GM23338 (cell line): ENCODE measurements at regions not wholly inside any gene's neighbourhood (a gene's known extent, or its start where the extent isn't known, plus 50 kb on each side); places are given as distances from the start of the nearest gene placed in this dataset.

Source experiments
- ATAC-seq: fragments of 200-7000 bp; cut with Tn5 transposase; 3 replicates; pipeline ENCODE4 v1.9.1; 2020
- DNase-seq: peaks from one replicate; pipeline ENCODE4 v3.0.0-alpha.2; 2015; ENCODE audit warnings: low spot score
- H2AFZ ChIP-seq: fragments of 200-600 bp; sonication (generic); 2 replicates; pipeline ENCODE4 v1.8.0; 2016; ENCODE audit warnings: antibody characterized with exemption, mild to moderate bottlenecking, moderate library complexity
- H3F3A ChIP-seq: fragments of 200-600 bp; sonication (generic); replicated peaks from 2 replicates; pipeline ENCODE4 v1.8.0; 2017; ENCODE audit warnings: antibody characterized with exemption, mixed run types, low read depth
- H3K27ac ChIP-seq: fragments of 200-600 bp; sonication (generic); 2 replicates; pipeline ENCODE4 v1.6.1; 2016; ENCODE audit warnings: low read depth
- H3K27me3 ChIP-seq: fragments of 200-600 bp; sonication (generic); 2 replicates; pipeline ENCODE4 v1.8.0; 2016; ENCODE audit warnings: mild to moderate bottlenecking, mixed run types, moderate library complexity; ENCODE audit not compliant: insufficient read depth
- H3K36me3 ChIP-seq: fragments of 200-600 bp; sonication (generic); 2 replicates; pipeline ENCODE4 v1.8.0; 2016; ENCODE audit warnings: mild to moderate bottlenecking; ENCODE audit not compliant: insufficient read depth
- H3K4me1 ChIP-seq: fragments of 200-600 bp; sonication (generic); 2 replicates; pipeline ENCODE4 v1.8.0; 2016; ENCODE audit warnings: mild to moderate bottlenecking, moderate library complexity; ENCODE audit not compliant: insufficient read depth
- H3K4me2 ChIP-seq: fragments of 200-600 bp; sonication (generic); 2 replicates; pipeline ENCODE4 v1.7.1; 2017; ENCODE audit warnings: mixed run types
- H3K4me3 ChIP-seq: fragments of 200-600 bp; sonication (generic); 2 replicates; pipeline ENCODE4 v1.6.1; 2016; ENCODE audit warnings: mixed run types
- H3K79me2 ChIP-seq: fragments of 200-600 bp; sonication (generic); replicated peaks from 2 replicates; pipeline ENCODE4 v1.8.0; 2017; ENCODE audit warnings: mild to moderate bottlenecking; ENCODE audit not compliant: insufficient read depth
- H3K9me2 ChIP-seq: fragments of 200-600 bp; sonication (generic); 2 replicates; pipeline ENCODE4 v1.8.0; 2017; ENCODE audit not compliant: insufficient read depth
- H4K20me1 ChIP-seq: fragments of 200-600 bp; sonication (generic); replicated peaks from 2 replicates; pipeline ENCODE4 v1.8.0; 2017; ENCODE audit warnings: mild to moderate bottlenecking; ENCODE audit not compliant: insufficient read depth
- H3K27ac Mint-ChIP-seq: 2 replicates; pipeline ENCODE4 v1.8.0; 2020; ENCODE audit warnings: inconsistent platforms, mild to moderate bottlenecking, moderate library complexity, mixed read lengths
- H3K27me3 Mint-ChIP-seq: 3 replicates; pipeline ENCODE4 v1.8.0; 2022; ENCODE audit warnings: low read depth, mild to moderate bottlenecking, moderate library complexity, mixed read lengths, inconsistent platforms; ENCODE audit not compliant: insufficient read depth, poor library complexity
- H3K36me3 Mint-ChIP-seq: 3 replicates; pipeline ENCODE4 v1.8.0; 2021; ENCODE audit warnings: low read depth, mild to moderate bottlenecking, inconsistent platforms, moderate library complexity, mixed read lengths
- H3K4me1 Mint-ChIP-seq: 3 replicates; pipeline ENCODE4 v1.8.0; 2020; ENCODE audit warnings: mild to moderate bottlenecking, inconsistent platforms, mixed read lengths
- H3K4me3 Mint-ChIP-seq: 3 replicates; pipeline ENCODE4 v1.8.0; 2021; ENCODE audit warnings: moderate library complexity, mild to moderate bottlenecking, inconsistent platforms, mixed read lengths
- H3K9me3 Mint-ChIP-seq: 3 replicates; pipeline ENCODE4 v1.8.0; 2020; ENCODE audit warnings: moderate library complexity, mild to moderate bottlenecking, inconsistent platforms, mixed read lengths
- CREB1 ChIP-seq: fragments of 250-450 bp; sonication (Bioruptor Pico); IDR thresholded peaks from 2 replicates; pipeline ENCODE4 v1.5.0; 2020; ENCODE audit warnings: low read depth, mild to moderate bottlenecking, moderate library complexity
- EZH2 ChIP-seq: fragments of 200-600 bp; sonication (generic); IDR thresholded peaks from one replicate; pipeline ENCODE4 v1.8.0; 2017; ENCODE audit warnings: antibody characterized with exemption, mild to moderate bottlenecking, low read depth; ENCODE audit not compliant: unreplicated experiment
- EZH2phosphoT487 ChIP-seq: fragments of 200-600 bp; sonication (generic); IDR thresholded peaks from one replicate; pipeline ENCODE4 v1.8.1; 2018; ENCODE audit warnings: antibody characterized with exemption; ENCODE audit not compliant: unreplicated experiment
- JUNB ChIP-seq: IDR thresholded peaks from one replicate; pipeline ENCODE4 v1.6.1; 2016; ENCODE audit warnings: antibody characterized with exemption; ENCODE audit not compliant: unreplicated experiment
- POLR2AphosphoS5 ChIP-seq: IDR thresholded peaks from 2 replicates; pipeline ENCODE4 v1.6.1; 2016; ENCODE audit warnings: antibody characterized with exemption, low read depth
- STAT1 ChIP-seq: IDR thresholded peaks from one replicate; pipeline ENCODE4 v1.6.1; 2016; ENCODE audit warnings: antibody characterized with exemption; ENCODE audit not compliant: unreplicated experiment
- ZNF114 ChIP-seq: fragments of 250-450 bp; sonication (Bioruptor Pico); IDR thresholded peaks from 2 replicates; pipeline ENCODE4 v1.5.0; 2020; ENCODE audit warnings: mild to moderate bottlenecking, moderate library complexity
- ZNF331 ChIP-seq: fragments of 250-450 bp; sonication (Bioruptor Pico); IDR thresholded peaks from 2 replicates; pipeline ENCODE4 v1.5.0; 2020; ENCODE audit warnings: low read depth, mild to moderate bottlenecking, moderate library complexity
- TF ChIP-seq, protein P1 (sequence below): fragments of 250-450 bp; sonication (Bioruptor Pico); IDR thresholded peaks from 2 replicates; pipeline ENCODE4 v1.5.0; 2020; ENCODE audit warnings: mild to moderate bottlenecking, moderate library complexity
- TF ChIP-seq, protein P2 (sequence below): IDR thresholded peaks from one replicate; pipeline ENCODE4 v1.6.1; 2018; ENCODE audit warnings: antibody characterized with exemption; ENCODE audit not compliant: unreplicated experiment
- TF ChIP-seq, protein P3 (sequence below), 2 experiments: fragments of 200-600 bp in 1 of 2; sonication (generic) in 1 of 2; conservative IDR thresholded peaks; 2 replicates each; pipeline versions ENCODE4 v1.5.1 to v1.6.1; 2016 to 2017; ENCODE audit warnings: antibody characterized with exemption in 2 of 2, low read depth in 2 of 2, mild to moderate bottlenecking in 2 of 2, moderate library complexity in 1 of 2

DNA sequence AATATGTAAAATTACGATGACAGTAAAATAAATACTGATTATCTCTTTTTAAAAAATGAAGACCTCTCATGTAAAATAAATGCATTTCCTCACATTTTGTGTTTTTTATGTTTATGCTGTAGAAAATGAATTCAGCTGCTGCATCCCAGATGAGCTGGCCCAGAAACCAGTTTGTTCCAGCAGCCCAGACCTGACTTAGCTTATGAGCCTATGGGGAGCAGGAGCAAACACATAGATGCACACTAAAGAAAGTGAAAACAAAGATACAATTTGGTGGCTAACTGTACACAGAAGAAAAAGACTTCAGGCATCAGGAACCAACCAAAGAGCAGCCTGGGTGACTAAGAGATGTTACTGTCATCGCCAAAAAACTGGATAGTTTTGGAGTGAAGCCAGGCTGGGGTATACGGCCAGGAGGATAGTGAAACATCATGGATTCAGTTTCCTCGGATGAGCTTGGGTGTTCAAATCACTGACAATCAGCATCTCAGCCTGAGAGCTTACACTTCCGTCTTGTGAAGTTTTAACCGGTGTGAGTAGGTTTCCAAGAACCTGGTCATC is 113.9 kb upstream of the BACE2 start (continued):
- TF ChIP-seq, protein P1, sequence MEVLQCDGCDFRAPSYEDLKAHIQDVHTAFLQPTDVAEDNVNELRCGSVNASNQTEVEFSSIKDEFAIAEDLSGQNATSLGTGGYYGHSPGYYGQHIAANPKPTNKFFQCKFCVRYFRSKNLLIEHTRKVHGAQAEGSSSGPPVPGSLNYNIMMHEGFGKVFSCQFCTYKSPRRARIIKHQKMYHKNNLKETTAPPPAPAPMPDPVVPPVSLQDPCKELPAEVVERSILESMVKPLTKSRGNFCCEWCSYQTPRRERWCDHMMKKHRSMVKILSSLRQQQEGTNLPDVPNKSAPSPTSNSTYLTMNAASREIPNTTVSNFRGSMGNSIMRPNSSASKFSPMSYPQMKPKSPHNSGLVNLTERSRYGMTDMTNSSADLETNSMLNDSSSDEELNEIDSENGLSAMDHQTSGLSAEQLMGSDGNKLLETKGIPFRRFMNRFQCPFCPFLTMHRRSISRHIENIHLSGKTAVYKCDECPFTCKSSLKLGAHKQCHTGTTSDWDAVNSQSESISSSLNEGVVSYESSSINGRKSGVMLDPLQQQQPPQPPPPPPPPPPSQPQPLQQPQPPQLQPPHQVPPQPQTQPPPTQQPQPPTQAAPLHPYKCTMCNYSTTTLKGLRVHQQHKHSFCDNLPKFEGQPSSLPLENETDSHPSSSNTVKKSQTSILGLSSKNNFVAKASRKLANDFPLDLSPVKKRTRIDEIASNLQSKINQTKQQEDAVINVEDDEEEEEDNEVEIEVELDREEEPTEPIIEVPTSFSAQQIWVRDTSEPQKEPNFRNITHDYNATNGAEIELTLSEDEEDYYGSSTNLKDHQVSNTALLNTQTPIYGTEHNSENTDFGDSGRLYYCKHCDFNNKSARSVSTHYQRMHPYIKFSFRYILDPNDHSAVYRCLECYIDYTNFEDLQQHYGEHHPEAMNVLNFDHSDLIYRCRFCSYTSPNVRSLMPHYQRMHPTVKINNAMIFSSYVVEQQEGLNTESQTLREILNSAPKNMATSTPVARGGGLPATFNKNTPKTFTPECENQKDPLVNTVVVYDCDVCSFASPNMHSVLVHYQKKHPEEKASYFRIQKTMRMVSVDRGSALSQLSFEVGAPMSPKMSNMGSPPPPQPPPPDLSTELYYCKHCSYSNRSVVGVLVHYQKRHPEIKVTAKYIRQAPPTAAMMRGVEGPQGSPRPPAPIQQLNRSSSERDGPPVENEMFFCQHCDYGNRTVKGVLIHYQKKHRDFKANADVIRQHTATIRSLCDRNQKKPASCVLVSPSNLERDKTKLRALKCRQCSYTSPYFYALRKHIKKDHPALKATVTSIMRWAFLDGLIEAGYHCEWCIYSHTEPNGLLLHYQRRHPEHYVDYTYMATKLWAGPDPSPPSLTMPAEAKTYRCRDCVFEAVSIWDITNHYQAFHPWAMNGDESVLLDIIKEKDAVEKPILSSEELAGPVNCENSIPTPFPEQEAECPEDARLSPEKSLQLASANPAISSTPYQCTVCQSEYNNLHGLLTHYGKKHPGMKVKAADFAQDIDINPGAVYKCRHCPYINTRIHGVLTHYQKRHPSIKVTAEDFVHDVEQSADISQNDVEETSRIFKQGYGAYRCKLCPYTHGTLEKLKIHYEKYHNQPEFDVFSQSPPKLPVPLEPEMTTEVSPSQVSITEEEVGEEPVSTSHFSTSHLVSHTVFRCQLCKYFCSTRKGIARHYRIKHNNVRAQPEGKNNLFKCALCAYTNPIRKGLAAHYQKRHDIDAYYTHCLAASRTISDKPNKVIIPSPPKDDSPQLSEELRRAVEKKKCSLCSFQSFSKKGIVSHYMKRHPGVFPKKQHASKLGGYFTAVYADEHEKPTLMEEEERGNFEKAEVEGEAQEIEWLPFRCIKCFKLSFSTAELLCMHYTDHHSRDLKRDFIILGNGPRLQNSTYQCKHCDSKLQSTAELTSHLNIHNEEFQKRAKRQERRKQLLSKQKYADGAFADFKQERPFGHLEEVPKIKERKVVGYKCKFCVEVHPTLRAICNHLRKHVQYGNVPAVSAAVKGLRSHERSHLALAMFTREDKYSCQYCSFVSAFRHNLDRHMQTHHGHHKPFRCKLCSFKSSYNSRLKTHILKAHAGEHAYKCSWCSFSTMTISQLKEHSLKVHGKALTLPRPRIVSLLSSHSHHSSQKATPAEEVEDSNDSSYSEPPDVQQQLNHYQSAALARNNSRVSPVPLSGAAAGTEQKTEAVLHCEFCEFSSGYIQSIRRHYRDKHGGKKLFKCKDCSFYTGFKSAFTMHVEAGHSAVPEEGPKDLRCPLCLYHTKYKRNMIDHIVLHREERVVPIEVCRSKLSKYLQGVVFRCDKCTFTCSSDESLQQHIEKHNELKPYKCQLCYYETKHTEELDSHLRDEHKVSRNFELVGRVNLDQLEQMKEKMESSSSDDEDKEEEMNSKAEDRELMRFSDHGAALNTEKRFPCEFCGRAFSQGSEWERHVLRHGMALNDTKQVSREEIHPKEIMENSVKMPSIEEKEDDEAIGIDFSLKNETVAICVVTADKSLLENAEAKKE (CRISPR knock-in tag): no peak

DNA sequence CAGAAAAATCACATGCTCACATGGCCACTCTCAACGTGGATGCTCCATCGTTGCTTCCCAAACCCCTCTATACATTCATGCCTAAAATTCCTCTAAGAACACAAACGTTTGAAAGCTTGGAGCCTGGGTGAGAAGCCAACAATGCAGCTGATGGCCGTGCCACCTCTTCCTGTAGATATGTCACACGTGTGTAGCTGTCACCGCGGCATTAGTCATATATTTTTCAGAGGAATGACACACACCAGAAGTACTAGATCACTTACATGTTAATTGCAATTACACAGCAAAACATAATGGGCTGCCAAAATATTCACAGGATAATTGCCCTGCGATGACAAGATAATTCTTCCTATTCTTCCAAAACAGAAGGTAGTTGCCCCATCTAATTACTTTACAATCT is 112.7 kb upstream of the BACE2 start:
- no peak for DNase-seq
- TF ChIP-seq CREB1 (no peak), STAT1 (no peak), JUNB (no peak), POLR2AphosphoS5 (no peak), ZNF114 (CRISPR knock-in tag) (no peak), EZH2 (no peak), ZNF331 (CRISPR knock-in tag) (no peak), EZH2phosphoT487 (no peak)
- TF ChIP-seq, protein P2, sequence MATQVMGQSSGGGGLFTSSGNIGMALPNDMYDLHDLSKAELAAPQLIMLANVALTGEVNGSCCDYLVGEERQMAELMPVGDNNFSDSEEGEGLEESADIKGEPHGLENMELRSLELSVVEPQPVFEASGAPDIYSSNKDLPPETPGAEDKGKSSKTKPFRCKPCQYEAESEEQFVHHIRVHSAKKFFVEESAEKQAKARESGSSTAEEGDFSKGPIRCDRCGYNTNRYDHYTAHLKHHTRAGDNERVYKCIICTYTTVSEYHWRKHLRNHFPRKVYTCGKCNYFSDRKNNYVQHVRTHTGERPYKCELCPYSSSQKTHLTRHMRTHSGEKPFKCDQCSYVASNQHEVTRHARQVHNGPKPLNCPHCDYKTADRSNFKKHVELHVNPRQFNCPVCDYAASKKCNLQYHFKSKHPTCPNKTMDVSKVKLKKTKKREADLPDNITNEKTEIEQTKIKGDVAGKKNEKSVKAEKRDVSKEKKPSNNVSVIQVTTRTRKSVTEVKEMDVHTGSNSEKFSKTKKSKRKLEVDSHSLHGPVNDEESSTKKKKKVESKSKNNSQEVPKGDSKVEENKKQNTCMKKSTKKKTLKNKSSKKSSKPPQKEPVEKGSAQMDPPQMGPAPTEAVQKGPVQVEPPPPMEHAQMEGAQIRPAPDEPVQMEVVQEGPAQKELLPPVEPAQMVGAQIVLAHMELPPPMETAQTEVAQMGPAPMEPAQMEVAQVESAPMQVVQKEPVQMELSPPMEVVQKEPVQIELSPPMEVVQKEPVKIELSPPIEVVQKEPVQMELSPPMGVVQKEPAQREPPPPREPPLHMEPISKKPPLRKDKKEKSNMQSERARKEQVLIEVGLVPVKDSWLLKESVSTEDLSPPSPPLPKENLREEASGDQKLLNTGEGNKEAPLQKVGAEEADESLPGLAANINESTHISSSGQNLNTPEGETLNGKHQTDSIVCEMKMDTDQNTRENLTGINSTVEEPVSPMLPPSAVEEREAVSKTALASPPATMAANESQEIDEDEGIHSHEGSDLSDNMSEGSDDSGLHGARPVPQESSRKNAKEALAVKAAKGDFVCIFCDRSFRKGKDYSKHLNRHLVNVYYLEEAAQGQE: no peak
- TF ChIP-seq, protein P3, sequence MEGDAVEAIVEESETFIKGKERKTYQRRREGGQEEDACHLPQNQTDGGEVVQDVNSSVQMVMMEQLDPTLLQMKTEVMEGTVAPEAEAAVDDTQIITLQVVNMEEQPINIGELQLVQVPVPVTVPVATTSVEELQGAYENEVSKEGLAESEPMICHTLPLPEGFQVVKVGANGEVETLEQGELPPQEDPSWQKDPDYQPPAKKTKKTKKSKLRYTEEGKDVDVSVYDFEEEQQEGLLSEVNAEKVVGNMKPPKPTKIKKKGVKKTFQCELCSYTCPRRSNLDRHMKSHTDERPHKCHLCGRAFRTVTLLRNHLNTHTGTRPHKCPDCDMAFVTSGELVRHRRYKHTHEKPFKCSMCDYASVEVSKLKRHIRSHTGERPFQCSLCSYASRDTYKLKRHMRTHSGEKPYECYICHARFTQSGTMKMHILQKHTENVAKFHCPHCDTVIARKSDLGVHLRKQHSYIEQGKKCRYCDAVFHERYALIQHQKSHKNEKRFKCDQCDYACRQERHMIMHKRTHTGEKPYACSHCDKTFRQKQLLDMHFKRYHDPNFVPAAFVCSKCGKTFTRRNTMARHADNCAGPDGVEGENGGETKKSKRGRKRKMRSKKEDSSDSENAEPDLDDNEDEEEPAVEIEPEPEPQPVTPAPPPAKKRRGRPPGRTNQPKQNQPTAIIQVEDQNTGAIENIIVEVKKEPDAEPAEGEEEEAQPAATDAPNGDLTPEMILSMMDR (conservative IDR thresholded peaks at IDR 0.05; ENCODE audit: low read depth in 2 of 2): no peak
- no peaks in the 10 kb centered on the region for H3K9me2 ChIP-seq

More for the DNA sequence above, 112.7 kb upstream of the BACE2 start:
- H3K4me1 ChIP-seq: no peaks in the 10 kb centered on the region
- H3K27ac ChIP-seq: no peak overlapping the region
- Mint-ChIP-seq H3K27ac (no peak overlapping the region), H3K4me3 (no peak overlapping the region), H3K27me3 (peaks cover 2% of the 10 kb centered on the region), H3K9me3 (peaks cover 83% of the 10 kb centered on the region), H3K36me3 (peaks cover 15% of the 10 kb centered on the region), H3K4me1 (no peaks in the 10 kb centered on the region)
- no peaks in the 10 kb centered on the region for H4K20me1 ChIP-seq
- H2AFZ ChIP-seq: no peak overlapping the region
- H3K79me2 ChIP-seq: no peaks in the 10 kb centered on the region
- no peaks in the 10 kb centered on the region for H3K36me3 ChIP-seq
- no peak for ATAC-seq
- H3K27me3 ChIP-seq: no peaks in the 10 kb centered on the region
- H3F3A ChIP-seq: no peaks in the 10 kb centered on the region
- no peak overlapping the region for H3K4me3 ChIP-seq
- H3K4me2 ChIP-seq: no peak overlapping the region
